ENCODE measurements at regions not wholly inside any gene's neighbourhood (a gene's known extent, or its start where the extent isn't known, plus 50 kb on each side); places are given as distances from the start of the nearest gene placed in this dataset.

- ChIA-PET CTCF (ENCODE audit: unreplicated experiment) (no interaction called here), POLR2A (no interaction called here)
- H3K9me2 ChIP-seq (ENCODE audit: insufficient read depth, low read length) = no peaks in the 10 kb centered on the region
- TF ChIP-seq EZH2phosphoT487 (IDR thresholded peaks at IDR 0.05; ENCODE audit: borderline replicate concordance, low read depth, low read length) (no peak), CTCF (conservative IDR thresholded peaks at IDR 0.05; ENCODE audit: low read length) (no peak)
- H4K20me1 ChIP-seq (ENCODE audit: insufficient read depth, low read length) = no peaks in the 10 kb centered on the region
- no peak overlapping the region for H3K4me2 ChIP-seq (ENCODE audit: low read length)
- H3K4me3 ChIP-seq (ENCODE audit: low read depth, low read length, poor library complexity, severe bottlenecking) = no peak overlapping the region
- H3K9me3 ChIP-seq (ENCODE audit: low read length) = no peaks in the 10 kb centered on the region
- no peak overlapping the region for H2AFZ ChIP-seq (ENCODE audit: low read length)
- no TSS peak for BruUV-seq (replicated peaks)
- intact Hi-C loops (cut with micrococcal nuclease; ENCODE audit: unreplicated experiment) = no loop called here
- no peaks in the 10 kb centered on the region for H3K4me1 ChIP-seq (ENCODE audit: insufficient read depth, low read length, poor library complexity, severe bottlenecking)
- no peaks in the 10 kb centered on the region for H3K36me3 ChIP-seq (ENCODE audit: insufficient read depth, low read length)
- H3K27ac ChIP-seq (ENCODE audit: low read depth, low read length, poor library complexity, severe bottlenecking) = no peak overlapping the region
- no peak for DNase-seq (ENCODE audit: low spot score)
- H3K79me2 ChIP-seq (ENCODE audit: insufficient read depth, low read depth, low read length) = no peaks in the 10 kb centered on the region
Measured at GRCh38 chr12:127236491-127236890, 1030.5 kb upstream of the TMEM132C start.

- ChIA-PET POLR2A (no interaction called here), CTCF (ENCODE audit: unreplicated experiment) (no interaction called here)
- Histone ChIP-seq H3K9me2 (ENCODE audit: insufficient read depth, low read length) (no peaks in the 10 kb centered on the region), H3K9me3 (ENCODE audit: low read length) (no peaks in the 10 kb centered on the region), H3K4me2 (ENCODE audit: low read length) (no peak overlapping the region), H3K4me1 (ENCODE audit: insufficient read depth, low read length, poor library complexity, severe bottlenecking) (no peaks in the 10 kb centered on the region), H3K27ac (ENCODE audit: low read depth, low read length, poor library complexity, severe bottlenecking) (no peak overlapping the region), H3K4me3 (ENCODE audit: low read depth, low read length, poor library complexity, severe bottlenecking) (no peak overlapping the region), H3K36me3 (ENCODE audit: insufficient read depth, low read length) (no peaks in the 10 kb centered on the region), H4K20me1 (ENCODE audit: insufficient read depth, low read length) (no peaks in the 10 kb centered on the region), H3K79me2 (ENCODE audit: insufficient read depth, low read depth, low read length) (no peaks in the 10 kb centered on the region), H2AFZ (ENCODE audit: low read length) (no peak overlapping the region)
- intact Hi-C loops (cut with micrococcal nuclease; ENCODE audit: unreplicated experiment) = no loop called here
- no TSS peak for BruUV-seq (replicated peaks)
- DNase-seq (ENCODE audit: low spot score) = no peak
- no peak for TF ChIP-seq CTCF (conservative IDR thresholded peaks at IDR 0.05; ENCODE audit: low read length)
- no peak for TF ChIP-seq EZH2phosphoT487 (IDR thresholded peaks at IDR 0.05; ENCODE audit: borderline replicate concordance, low read depth, low read length)
Measured at GRCh38 chr12:127237151-127237550, 1029.8 kb upstream of the TMEM132C start.

- Histone ChIP-seq H3K27ac (ENCODE audit: low read depth, low read length, poor library complexity, severe bottlenecking) (no peak overlapping the region), H3K4me3 (ENCODE audit: low read depth, low read length, poor library complexity, severe bottlenecking) (no peak overlapping the region), H3K9me2 (ENCODE audit: insufficient read depth, low read length) (no peaks in the 10 kb centered on the region), H3K4me1 (ENCODE audit: insufficient read depth, low read length, poor library complexity, severe bottlenecking) (no peaks in the 10 kb centered on the region), H3K4me2 (ENCODE audit: low read length) (no peak overlapping the region), H3K79me2 (ENCODE audit: insufficient read depth, low read depth, low read length) (no peaks in the 10 kb centered on the region), H2AFZ (ENCODE audit: low read length) (no peak overlapping the region), H3K36me3 (ENCODE audit: insufficient read depth, low read length) (no peaks in the 10 kb centered on the region), H3K9me3 (ENCODE audit: low read length) (no peaks in the 10 kb centered on the region), H4K20me1 (ENCODE audit: insufficient read depth, low read length) (no peaks in the 10 kb centered on the region)
- POLR2A ChIA-PET = no interaction called here
- intact Hi-C loops (cut with micrococcal nuclease; ENCODE audit: unreplicated experiment) = no loop called here
- no peak for DNase-seq (ENCODE audit: low spot score)
- BruUV-seq (replicated peaks) = no TSS peak
- TF ChIP-seq EZH2phosphoT487 (IDR thresholded peaks at IDR 0.05; ENCODE audit: borderline replicate concordance, low read depth, low read length) (no peak), CTCF (conservative IDR thresholded peaks at IDR 0.05; ENCODE audit: low read length) (no peak)
- CTCF ChIA-PET (ENCODE audit: unreplicated experiment) = no interaction called here
Measured at GRCh38 chr12:127238107-127238506, 1028.9 kb upstream of the TMEM132C start.
